ENCODE measurements at regions not wholly inside any gene's neighbourhood (a gene's known extent, or its start where the extent isn't known, plus 50 kb on each side); places are given as distances from the start of the nearest gene placed in this dataset.

- no peak for DNase-seq (ENCODE audit: low read depth, low spot score)
- in situ Hi-C loops (cut with HindIII; ENCODE audit: low sequenced_read_pairs) = no loop called here
- TF ChIP-seq CTCF (IDR thresholded peaks at IDR 0.05; ENCODE audit: low read depth, low read length) = no peak
- H3K4me3 ChIP-seq (ENCODE audit: low read depth, low read length) = no peak overlapping the region
These were observed 607.2 kb upstream of the EPHA7 start for GRCh38 chr6:94026575-94026974.

DNA sequence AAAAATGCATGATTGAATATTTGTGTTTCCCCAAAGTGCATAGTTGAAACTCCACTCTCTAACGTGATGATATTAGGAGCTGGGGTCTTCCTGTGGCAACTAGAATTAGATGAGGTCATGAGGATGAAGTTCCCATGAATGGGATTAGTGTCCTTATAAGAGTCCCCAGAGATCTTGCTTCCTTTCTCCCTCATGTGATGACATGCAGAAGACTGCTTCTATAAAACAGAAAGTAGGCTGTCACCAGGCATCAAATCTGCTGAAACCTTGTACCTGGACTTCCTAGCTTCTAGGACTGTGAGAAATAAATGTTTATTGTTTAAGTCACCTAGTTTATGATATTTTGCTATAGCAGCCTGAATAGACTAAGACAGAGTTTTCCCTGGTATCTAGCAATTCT is 586.5 kb upstream of the EPHA7 start:
- TF ChIP-seq CTCF (IDR thresholded peaks at IDR 0.05; ENCODE audit: low read depth, low read length) = no peak
- no peak for DNase-seq (ENCODE audit: low read depth, low spot score)
- in situ Hi-C loops (cut with HindIII; ENCODE audit: low sequenced_read_pairs) = no loop called here
- H3K4me3 ChIP-seq (ENCODE audit: low read depth, low read length) = no peak overlapping the region

GRCh38 chr6:93992976-93993375 is 573.6 kb upstream of the EPHA7 start:
- TF ChIP-seq CTCF (IDR thresholded peaks at IDR 0.05; ENCODE audit: low read depth, low read length) = no peak
- in situ Hi-C loops (cut with HindIII; ENCODE audit: low sequenced_read_pairs) = no loop called here
- no peak overlapping the region for H3K4me3 ChIP-seq (ENCODE audit: low read depth, low read length)
- peak; percentile 47 for DNase-seq (ENCODE audit: low read depth, low spot score)

DNA sequence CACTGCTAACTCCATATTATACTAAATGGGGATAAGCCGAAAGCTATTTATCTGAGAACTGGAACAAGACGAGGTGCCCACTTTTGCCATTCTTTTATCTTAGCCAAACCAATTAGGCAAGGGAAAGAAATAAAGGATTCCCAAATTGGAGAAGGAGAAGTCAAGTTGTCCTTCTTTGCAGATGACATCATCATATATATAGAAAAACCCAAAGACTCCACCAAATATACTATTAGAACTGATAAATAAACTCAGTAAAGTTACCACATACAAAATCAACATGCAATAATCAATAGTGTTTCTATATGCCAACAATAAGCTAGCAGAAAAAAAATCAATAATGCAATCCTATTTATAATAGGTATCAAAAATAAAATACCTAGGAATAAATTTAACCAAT is 570.3 kb upstream of the EPHA7 start:
- in situ Hi-C loops (cut with HindIII; ENCODE audit: low sequenced_read_pairs) = no loop called here

GRCh38 chr6:93985953-93986352 is 566.6 kb upstream of the EPHA7 start:
- in situ Hi-C loops (cut with HindIII; ENCODE audit: low sequenced_read_pairs) = no loop called here
- no peak for DNase-seq (ENCODE audit: low read depth, low spot score)
- no peak for TF ChIP-seq CTCF (IDR thresholded peaks at IDR 0.05; ENCODE audit: low read depth, low read length)
- no peak overlapping the region for H3K4me3 ChIP-seq (ENCODE audit: low read depth, low read length)

More for the DNA sequence above, 570.3 kb upstream of the EPHA7 start:
- no peak for TF ChIP-seq CTCF (IDR thresholded peaks at IDR 0.05; ENCODE audit: low read depth, low read length)
- no peak overlapping the region for H3K4me3 ChIP-seq (ENCODE audit: low read depth, low read length)
- no peak for DNase-seq (ENCODE audit: low read depth, low spot score)

GRCh38 chr6:93975159-93975558 is 555.8 kb upstream of the EPHA7 start:
- TF ChIP-seq CTCF (IDR thresholded peaks at IDR 0.05; ENCODE audit: low read depth, low read length) = no peak
- no peak overlapping the region for H3K4me3 ChIP-seq (ENCODE audit: low read depth, low read length)
- no peak for DNase-seq (ENCODE audit: low read depth, low spot score)
- in situ Hi-C loops (cut with HindIII; ENCODE audit: low sequenced_read_pairs) = no loop called here

DNA sequence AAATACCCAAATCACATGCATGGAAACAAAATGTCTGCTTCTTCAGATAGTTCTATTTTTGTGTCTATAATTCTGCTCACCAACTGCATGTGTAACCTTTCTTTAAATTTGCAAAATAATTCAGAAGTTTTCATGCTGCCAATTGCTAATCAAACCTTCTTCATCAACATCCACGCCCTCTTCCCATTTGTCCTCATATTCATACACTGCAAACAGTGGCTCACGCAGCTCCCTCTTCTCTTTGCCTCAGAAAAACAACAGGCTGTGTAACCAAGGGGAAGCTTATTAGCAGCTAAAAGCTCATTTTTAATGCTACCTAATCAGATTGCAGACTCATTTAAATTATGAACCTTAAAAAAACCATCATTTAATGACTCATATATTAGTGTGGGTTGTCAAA is 555.0 kb upstream of the EPHA7 start:
- H3K4me3 ChIP-seq (ENCODE audit: low read depth, low read length) = no peak overlapping the region
- TF ChIP-seq CTCF (IDR thresholded peaks at IDR 0.05; ENCODE audit: low read depth, low read length) = no peak
- DNase-seq (ENCODE audit: low read depth, low spot score) = no peak
- in situ Hi-C loops (cut with HindIII; ENCODE audit: low sequenced_read_pairs) = no loop called here

Data from astrocyte of the spinal cord (primary cell).